Pancreas (tissue), 10 donors: ENCODE measurements at regions not wholly inside any gene's neighbourhood (a gene's known extent, or its start where the extent isn't known, plus 50 kb on each side); places are given as distances from the start of the nearest gene placed in this dataset.

ENCODE experiments used
- ATAC-seq, 4 donors: fragments of 200-7000 bp; cut with Tn5 transposase; one replicate each; pipeline versions ENCODE4 v1.8.0 to v1.9.1; 2020; ENCODE audit warnings: mild to moderate bottlenecking in 4 of 4, moderate library complexity in 4 of 4
- DNase-seq, 6 donors: peaks; one replicate each; pipeline ENCODE4 v3.0.0-alpha.2; 2020
- FAIRE-seq: peaks from 2 replicates; lab custom pipeline; 2012; peaks lifted over from hg19 to GRCh38; lab: Jason Lieb, UNC
- H3K27ac ChIP-seq, 4 donors: fragments of 200-600 bp; sonication (generic); 1 replicate in 3 of 4; 2 replicates in 1 of 4; pipeline versions ENCODE4 v1.5.0 to v1.8.0; 2020
- H3K27me3 ChIP-seq, 4 donors: fragments of 200-600 bp; one replicate each; pipeline ENCODE4 v1.8.0; 2021
- H3K36me3 ChIP-seq, 3 donors: fragments of 200-600 bp; sonication (generic) in 1 of 3; one replicate each; pipeline versions ENCODE4 v1.5.0 to v1.8.0; 2020 to 2021
- H3K4me1 ChIP-seq, 3 donors: fragments of 200-600 bp; one replicate each; pipeline ENCODE4 v1.8.0; 2021
- H3K4me3 ChIP-seq, 4 donors: fragments of 200-600 bp; sonication (generic) in 2 of 4; one replicate each; pipeline versions ENCODE4 v1.5.0 to v1.8.0; 2020 to 2021
- H3K9me3 ChIP-seq, 4 donors: fragments of 200-600 bp; one replicate each; pipeline ENCODE4 v1.8.0; 2021
- CTCF ChIP-seq, 4 donors: fragments of 200-600 bp; sonication (generic) in 3 of 4; IDR thresholded peaks; one replicate each; pipeline versions ENCODE4 v1.5.0 to v1.8.0; 2021; ENCODE audit warnings: antibody characterized with exemption in 4 of 4
- WGBS, 2 donors: extraction: QIAGEN DNeasy Blood & Tissue Kit; methylation state at CpG; one replicate each; pipeline ENCODE4 v1.1.7; 2013; 5-methylcytosine and 5-hydroxymethylcytosine counted together
- intact Hi-C, 3 donors: fragments of 100-400 bp; cut with DNase I; formaldehyde crosslinking; loops; one replicate each; pipeline versions ENCODE4 v1.11.1 to v1.14.2; 2022
- donor health status: healthy with polysubstance abuse.
- donor health status: DM: no; HTN: no; CAD: no; lungs with moderate emphysema.
- donor health status: DM: no; HTN: no; CAD: no.
- donor health status: control.
- donor health status: control.
- donor health status: Bipolar disorder and iron deficiency.
- donor health status: DM: yes; HTN: yes; CAD: no.
- donor health status: DM: no; HTN: no; CAD: no.
- donor health status: DM: no; HTN: no; CAD: no.
- donor health status: DM: yes; HTN: yes; CAD: no.

- no peak for ATAC-seq
- no peaks in the 10 kb centered on the region for H3K27me3 ChIP-seq
- FAIRE-seq = no peak
- H3K9me3 ChIP-seq = no peaks in the 10 kb centered on the region
- H3K4me1 ChIP-seq = no peaks in the 10 kb centered on the region
- no peak overlapping the region for H3K4me3 ChIP-seq
- TF ChIP-seq CTCF (IDR thresholded peaks at IDR 0.05) = no peak
- no peak overlapping the region for H3K27ac ChIP-seq
- 89 to 100% methylated on average over 1 of the region's 1 CpG for WGBS, 2 donors
- no peak for DNase-seq
- intact Hi-C loops = no loop called here
- H3K36me3 ChIP-seq = no peaks in the 10 kb centered on the region
Observed at GRCh38 chr2:12274591-12274990, 442.1 kb upstream of the TRIB2 start.

GRCh38 chr2:12277241-12278034, 439.3 kb upstream of the TRIB2 start:
- ATAC-seq = no peak
- Histone ChIP-seq H3K27ac (no peak overlapping the region), H3K4me3 (no peak overlapping the region), H3K9me3 (no peaks in the 10 kb centered on the region), H3K36me3 (no peaks in the 10 kb centered on the region), H3K27me3 (no peaks in the 10 kb centered on the region), H3K4me1 (no peaks in the 10 kb centered on the region)
- intact Hi-C loops = no loop called here
- no peak for DNase-seq
- TF ChIP-seq CTCF (IDR thresholded peaks at IDR 0.05) = no peak
- 72 to 76% methylated on average over 7 of the region's 7 CpGs for WGBS, 2 donors
- FAIRE-seq = no peak

- ATAC-seq (no peak), DNase-seq (no peak), FAIRE-seq (no peak)
- no peak overlapping the region for H3K27ac ChIP-seq
- WGBS, 2 donors = 79 to 84% methylated on average over 4 of the region's 4 CpGs
- intact Hi-C loops = no loop called here
- H3K27me3 ChIP-seq = no peaks in the 10 kb centered on the region
- H3K4me1 ChIP-seq = no peaks in the 10 kb centered on the region
- no peak for TF ChIP-seq CTCF (IDR thresholded peaks at IDR 0.05)
- no peak overlapping the region for H3K4me3 ChIP-seq
- H3K9me3 ChIP-seq = no peaks in the 10 kb centered on the region
- H3K36me3 ChIP-seq = no peaks in the 10 kb centered on the region
Observed at GRCh38 chr2:12278217-12278750, 438.5 kb upstream of the TRIB2 start.

GRCh38 chr2:12282780-12283695, 433.7 kb upstream of the TRIB2 start:
- no peaks in the 10 kb centered on the region for H3K9me3 ChIP-seq
- H3K27ac ChIP-seq = no peak overlapping the region
- TF ChIP-seq CTCF (IDR thresholded peaks at IDR 0.05) = no peak
- DNase-seq (no peak), FAIRE-seq (peak; percentile 13), ATAC-seq (no peak)
- intact Hi-C loops = no loop called here
- no peaks in the 10 kb centered on the region for H3K4me1 ChIP-seq
- no peaks in the 10 kb centered on the region for H3K36me3 ChIP-seq
- H3K27me3 ChIP-seq = no peaks in the 10 kb centered on the region
- no peak overlapping the region for H3K4me3 ChIP-seq
- WGBS, 2 donors = 83 to 84% methylated on average over 3 of the region's 3 CpGs
